ENCODE measurements at regions not wholly inside any gene's neighbourhood (a gene's known extent, or its start where the extent isn't known, plus 50 kb on each side); places are given as distances from the start of the nearest gene placed in this dataset.

DNA sequence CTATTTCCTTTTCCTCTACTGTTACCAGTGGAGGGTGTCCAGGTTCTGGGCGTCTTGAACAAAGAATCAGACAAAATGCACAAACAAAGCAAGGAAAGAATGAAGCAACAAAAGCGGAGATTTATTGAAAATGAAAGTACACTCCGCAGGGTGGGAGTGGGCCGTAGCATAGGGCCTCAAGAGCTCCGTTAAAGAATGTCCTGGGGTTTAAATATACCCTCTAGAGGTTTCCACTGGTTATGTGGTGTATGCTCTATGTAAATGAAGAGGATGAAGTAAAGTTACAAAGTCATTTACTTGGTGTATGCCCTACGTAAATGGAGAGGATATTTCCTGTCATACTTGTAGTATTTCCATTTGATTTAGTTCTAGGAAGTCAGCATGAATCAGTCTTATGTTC is 113.5 kb upstream of the MRPS30 start:
- TF ChIP-seq, protein P1, sequence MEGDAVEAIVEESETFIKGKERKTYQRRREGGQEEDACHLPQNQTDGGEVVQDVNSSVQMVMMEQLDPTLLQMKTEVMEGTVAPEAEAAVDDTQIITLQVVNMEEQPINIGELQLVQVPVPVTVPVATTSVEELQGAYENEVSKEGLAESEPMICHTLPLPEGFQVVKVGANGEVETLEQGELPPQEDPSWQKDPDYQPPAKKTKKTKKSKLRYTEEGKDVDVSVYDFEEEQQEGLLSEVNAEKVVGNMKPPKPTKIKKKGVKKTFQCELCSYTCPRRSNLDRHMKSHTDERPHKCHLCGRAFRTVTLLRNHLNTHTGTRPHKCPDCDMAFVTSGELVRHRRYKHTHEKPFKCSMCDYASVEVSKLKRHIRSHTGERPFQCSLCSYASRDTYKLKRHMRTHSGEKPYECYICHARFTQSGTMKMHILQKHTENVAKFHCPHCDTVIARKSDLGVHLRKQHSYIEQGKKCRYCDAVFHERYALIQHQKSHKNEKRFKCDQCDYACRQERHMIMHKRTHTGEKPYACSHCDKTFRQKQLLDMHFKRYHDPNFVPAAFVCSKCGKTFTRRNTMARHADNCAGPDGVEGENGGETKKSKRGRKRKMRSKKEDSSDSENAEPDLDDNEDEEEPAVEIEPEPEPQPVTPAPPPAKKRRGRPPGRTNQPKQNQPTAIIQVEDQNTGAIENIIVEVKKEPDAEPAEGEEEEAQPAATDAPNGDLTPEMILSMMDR (IDR thresholded peaks at IDR 0.05): no peak
- no peak for TF ChIP-seq POLR2A (IDR thresholded peaks at IDR 0.05)

Measured in Peyer's patch (tissue), 4 donors.